ENCODE measurements at regions not wholly inside any gene's neighbourhood (a gene's known extent, or its start where the extent isn't known, plus 50 kb on each side); places are given as distances from the start of the nearest gene placed in this dataset.

GRCh38 chr1:29855561-29856160 lies 619.3 kb downstream of the PTPRU start (continued):
- TF ChIP-seq NR2C1 (IDR thresholded peaks at IDR 0.05) = no peak

DNA sequence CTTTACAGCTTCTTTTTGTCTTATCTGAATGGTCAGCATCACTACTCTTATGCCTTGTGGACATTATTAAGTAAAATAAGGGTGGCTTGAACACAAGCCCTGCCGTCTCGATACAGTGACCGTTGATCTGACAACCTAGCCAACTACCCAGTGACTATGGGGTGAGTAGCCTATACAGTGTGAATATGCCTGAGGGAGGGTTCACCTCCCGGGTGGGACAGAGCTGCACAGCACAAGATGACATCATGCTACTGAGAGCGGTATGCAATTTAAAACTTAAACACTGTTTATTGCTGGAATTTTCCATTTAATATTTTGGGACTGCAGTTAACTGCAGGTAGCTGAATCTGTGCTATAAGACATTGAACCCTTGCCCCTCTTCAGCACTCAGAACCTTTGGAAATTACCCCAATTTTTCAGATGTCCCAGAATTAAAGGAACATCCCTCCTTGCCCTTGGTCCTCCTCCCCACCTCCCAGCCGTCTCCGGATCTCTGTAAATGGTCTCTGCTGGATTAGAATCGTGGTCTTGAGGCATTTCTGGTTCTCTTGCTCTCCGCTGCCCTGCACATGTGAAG lies 618.5 kb downstream of the PTPRU start:
- no peaks in the 10 kb centered on the region for H3K36me3 ChIP-seq (ENCODE audit: control insufficient read depth in 2 of 2, insufficient read depth in 2 of 2, low read length in 1 of 2)
- intact Hi-C loops (cut with micrococcal nuclease; ENCODE audit: unreplicated experiment) (no loop called here), in situ Hi-C loops (cut with MboI) (no loop called here)
- H3K27ac ChIP-seq (ENCODE audit: control insufficient read depth, insufficient read depth) = no peak overlapping the region
- H3K79me2 ChIP-seq (ENCODE audit: control insufficient read depth, insufficient read depth, low read length) = no peaks in the 10 kb centered on the region
- H3K9ac ChIP-seq (ENCODE audit: control insufficient read depth, insufficient read depth, low read length) = no peak overlapping the region
- H3K4me1 ChIP-seq (ENCODE audit: control insufficient read depth, insufficient read depth, low read length) = no peaks in the 10 kb centered on the region
- H3K4me3 ChIP-seq = no peak overlapping the region
- H2AFZ ChIP-seq (ENCODE audit: control insufficient read depth, low read depth, low read length) = no peak overlapping the region
- WGBS (ENCODE audit: insufficient coverage, insufficient replicate concordance, low lambda C conversion rate, missing lambda C conversion rate) = 46% methylated on average over 9 of the region's 9 CpGs
- H3K9me3 ChIP-seq (replicated peaks; ENCODE audit: control insufficient read depth, insufficient read depth, low read length) = no peaks in the 10 kb centered on the region; the same call in 2 of the 3 replicates
- ChIA-PET POLR2A (no interaction called here), SMC1A (ENCODE audit: uncharacterized antibody, unreplicated experiment) (no interaction called here), RAD21 (ENCODE audit: unreplicated experiment) (no interaction called here), CTCF (no interaction called here)
- DNase-seq (ENCODE audit: low read depth, low spot score) (no peak), FAIRE-seq (no peak), ATAC-seq (no peak)
- TF ChIP-seq, protein P1, sequence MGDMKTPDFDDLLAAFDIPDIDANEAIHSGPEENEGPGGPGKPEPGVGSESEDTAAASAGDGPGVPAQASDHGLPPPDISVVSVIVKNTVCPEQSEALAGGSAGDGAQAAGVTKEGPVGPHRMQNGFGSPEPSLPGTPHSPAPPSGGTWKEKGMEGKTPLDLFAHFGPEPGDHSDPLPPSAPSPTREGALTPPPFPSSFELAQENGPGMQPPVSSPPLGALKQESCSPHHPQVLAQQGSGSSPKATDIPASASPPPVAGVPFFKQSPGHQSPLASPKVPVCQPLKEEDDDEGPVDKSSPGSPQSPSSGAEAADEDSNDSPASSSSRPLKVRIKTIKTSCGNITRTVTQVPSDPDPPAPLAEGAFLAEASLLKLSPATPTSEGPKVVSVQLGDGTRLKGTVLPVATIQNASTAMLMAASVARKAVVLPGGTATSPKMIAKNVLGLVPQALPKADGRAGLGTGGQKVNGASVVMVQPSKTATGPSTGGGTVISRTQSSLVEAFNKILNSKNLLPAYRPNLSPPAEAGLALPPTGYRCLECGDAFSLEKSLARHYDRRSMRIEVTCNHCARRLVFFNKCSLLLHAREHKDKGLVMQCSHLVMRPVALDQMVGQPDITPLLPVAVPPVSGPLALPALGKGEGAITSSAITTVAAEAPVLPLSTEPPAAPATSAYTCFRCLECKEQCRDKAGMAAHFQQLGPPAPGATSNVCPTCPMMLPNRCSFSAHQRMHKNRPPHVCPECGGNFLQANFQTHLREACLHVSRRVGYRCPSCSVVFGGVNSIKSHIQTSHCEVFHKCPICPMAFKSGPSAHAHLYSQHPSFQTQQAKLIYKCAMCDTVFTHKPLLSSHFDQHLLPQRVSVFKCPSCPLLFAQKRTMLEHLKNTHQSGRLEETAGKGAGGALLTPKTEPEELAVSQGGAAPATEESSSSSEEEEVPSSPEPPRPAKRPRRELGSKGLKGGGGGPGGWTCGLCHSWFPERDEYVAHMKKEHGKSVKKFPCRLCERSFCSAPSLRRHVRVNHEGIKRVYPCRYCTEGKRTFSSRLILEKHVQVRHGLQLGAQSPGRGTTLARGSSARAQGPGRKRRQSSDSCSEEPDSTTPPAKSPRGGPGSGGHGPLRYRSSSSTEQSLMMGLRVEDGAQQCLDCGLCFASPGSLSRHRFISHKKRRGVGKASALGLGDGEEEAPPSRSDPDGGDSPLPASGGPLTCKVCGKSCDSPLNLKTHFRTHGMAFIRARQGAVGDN (IDR thresholded peaks at IDR 0.05) = no peak
- TF ChIP-seq EP300 (IDR thresholded peaks at IDR 0.05; ENCODE audit: borderline replicate concordance in 1 of 2, control insufficient read depth in 1 of 2, low read depth in 2 of 2, low read length in 2 of 2) (no peak), RELA (IDR thresholded peaks at IDR 0.05; ENCODE audit: borderline replicate concordance, partially characterized antibody) (no peak), NRF1 (conservative IDR thresholded peaks at IDR 0.05; ENCODE audit: low read depth, low read length) (no peak), ASH2L (IDR thresholded peaks at IDR 0.05; ENCODE audit: borderline replicate concordance, low read depth) (no peak)
- no peaks in the 10 kb centered on the region; a peak in 2 of 4 replicates for H3K27me3 ChIP-seq (replicated peaks in 1 of 2; ENCODE audit: control insufficient read depth in 2 of 2, insufficient read depth in 2 of 2, low read length in 1 of 2)
- no peak overlapping the region for H3K4me2 ChIP-seq (ENCODE audit: control insufficient read depth, insufficient read depth)
- no peaks in the 10 kb centered on the region for H4K20me1 ChIP-seq (ENCODE audit: control insufficient read depth, insufficient read depth)
- no TSS peak for BruUV-seq (replicated peaks)
